ENCODE measurements at regions not wholly inside any gene's neighbourhood (a gene's known extent, or its start where the extent isn't known, plus 50 kb on each side); places are given as distances from the start of the nearest gene placed in this dataset.
"Not testable (repeated sequence)": the region's sequence is repeated elsewhere in the genome, so short reads cannot be mapped to it uniquely, and the experiment has no call there.

DNA sequence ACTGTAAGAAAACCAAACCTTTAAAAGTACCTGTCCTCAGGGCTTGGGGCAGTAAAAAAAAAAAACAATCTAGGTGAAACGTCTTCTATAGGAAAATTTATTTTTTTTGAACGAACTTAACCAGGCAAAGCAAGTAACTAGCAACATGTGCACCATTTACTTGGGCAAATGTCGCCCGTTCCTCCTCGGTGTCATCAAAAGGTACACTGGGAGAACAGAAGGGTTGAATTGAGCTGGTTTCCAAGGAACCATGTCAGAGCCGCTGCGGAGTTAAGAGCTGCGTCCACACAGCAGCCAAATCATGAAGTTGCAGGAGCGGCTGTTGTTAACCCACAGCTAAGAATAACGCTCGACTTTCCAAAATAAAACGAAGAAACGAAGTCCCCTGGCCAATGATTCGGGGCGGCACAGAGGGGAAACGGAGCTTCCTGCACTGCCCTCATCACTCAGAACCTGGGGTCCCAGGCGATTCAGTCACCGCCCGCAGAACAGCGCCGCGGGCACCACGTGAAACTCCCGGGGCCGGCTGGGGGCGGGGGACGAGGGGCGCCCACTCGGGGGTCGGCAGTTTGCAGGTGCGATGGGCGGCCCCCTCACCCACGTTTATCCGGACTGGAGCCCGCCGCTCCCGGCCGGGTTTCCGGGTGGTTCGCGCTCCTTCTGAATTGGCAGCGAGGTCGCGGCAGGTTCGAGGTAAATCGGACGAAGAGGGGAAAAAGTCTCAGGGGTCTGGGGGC, 53.6 kb upstream of the PLGLB1 start:
- not testable (repeated sequence) for DNase-seq

DNA sequence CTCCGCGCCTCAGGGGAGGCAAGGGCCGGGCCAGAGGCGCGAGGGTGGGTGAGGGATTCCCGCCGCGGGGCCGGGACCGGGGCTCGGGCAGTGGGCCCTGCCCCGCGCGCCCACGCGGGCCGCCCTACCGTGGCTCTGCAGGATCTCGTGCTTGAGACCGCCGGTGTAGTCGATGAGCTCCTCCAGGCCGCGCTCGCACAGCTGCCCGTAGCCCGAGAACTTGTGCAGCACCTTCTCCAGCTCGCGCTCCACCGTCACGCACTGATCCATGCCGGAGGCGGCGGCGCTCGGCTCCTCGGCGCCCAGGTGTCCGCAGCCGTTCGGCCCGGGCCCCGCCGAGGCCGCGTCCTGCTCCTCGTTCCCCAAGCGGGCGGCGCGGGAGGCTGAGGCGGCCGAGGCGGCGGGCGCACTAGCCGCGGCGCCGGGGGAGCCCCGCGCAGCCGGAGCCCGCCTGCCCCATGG, 54.2 kb upstream of the PLGLB1 start:
- DNase-seq = not testable (repeated sequence)

GRCh38 chr2:87076253-87077123, 54.8 kb upstream of the PLGLB1 start:
- not testable (repeated sequence) for DNase-seq

GRCh38 chr2:87077124-87077446, 55.4 kb upstream of the PLGLB1 start:
- not testable (repeated sequence) for DNase-seq

DNA sequence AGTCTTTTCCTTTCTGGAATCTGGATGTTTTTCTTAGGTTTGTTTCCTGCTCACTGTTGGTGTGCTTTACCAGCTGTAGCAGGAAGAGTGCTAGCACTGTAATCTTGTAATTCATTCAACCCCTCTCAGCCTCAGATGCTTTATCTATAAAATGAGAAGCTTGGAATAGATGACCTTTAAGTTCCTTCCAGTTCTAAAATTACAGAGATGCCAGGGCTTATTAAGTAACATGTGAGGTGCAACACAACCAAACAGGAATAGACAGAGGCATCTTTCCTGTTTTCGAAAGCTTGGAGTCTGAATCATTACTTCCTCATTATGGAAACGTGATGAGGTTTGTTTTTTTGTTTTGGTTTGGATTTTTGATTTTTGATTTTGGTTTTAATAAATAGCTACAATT, 60.1 kb upstream of the PLGLB1 start:
- DNase-seq = not testable (repeated sequence)

GRCh38 chr2:87088079-87088478, 66.4 kb upstream of the PLGLB1 start:
- DNase-seq = not testable (repeated sequence)

DNA sequence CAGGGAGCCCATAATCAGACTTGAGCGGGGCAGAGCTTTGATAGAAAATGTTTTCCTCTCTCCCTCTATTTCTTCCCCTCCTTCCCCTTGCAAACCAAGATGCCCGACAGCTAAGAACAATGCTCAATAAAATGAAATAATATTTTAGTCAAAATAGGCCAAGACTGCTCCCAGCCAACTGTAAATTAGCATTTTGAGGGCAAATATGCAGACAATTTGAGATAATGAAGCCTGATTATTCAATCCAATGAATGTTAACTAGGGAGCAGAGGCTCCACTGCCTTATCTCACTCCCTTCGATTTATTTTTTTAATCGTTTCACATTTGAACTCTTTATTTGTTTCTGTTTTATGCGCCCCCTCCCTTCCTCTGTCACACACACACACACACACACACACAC, 67.8 kb upstream of the PLGLB1 start:
- not testable (repeated sequence) for DNase-seq

GRCh38 chr2:87093252-87093651, 71.6 kb upstream of the PLGLB1 start:
- not testable (repeated sequence) for DNase-seq

- not testable (repeated sequence) for DNase-seq
Measured at GRCh38 chr2:87093937-87094529, 72.4 kb upstream of the PLGLB1 start.

DNA sequence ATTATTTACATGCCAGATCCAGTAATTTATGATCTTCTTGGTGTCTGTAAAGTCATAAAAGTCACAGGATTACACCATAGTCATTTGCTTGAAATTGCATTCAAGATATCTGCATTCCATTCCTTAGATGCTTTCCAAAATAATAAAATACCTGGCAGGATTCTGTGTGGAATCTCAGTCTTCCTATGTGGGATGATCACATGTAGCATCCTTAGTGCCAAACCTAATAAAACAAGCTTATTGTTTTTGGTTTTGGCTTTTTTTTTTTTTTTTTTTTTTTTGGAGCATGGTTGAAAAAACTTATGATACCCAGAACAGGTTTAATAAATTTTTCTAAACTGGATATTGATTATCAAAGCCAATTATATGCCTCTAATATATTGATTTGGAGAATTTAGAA, 74.2 kb upstream of the PLGLB1 start:
- not testable (repeated sequence) for DNase-seq

DNA sequence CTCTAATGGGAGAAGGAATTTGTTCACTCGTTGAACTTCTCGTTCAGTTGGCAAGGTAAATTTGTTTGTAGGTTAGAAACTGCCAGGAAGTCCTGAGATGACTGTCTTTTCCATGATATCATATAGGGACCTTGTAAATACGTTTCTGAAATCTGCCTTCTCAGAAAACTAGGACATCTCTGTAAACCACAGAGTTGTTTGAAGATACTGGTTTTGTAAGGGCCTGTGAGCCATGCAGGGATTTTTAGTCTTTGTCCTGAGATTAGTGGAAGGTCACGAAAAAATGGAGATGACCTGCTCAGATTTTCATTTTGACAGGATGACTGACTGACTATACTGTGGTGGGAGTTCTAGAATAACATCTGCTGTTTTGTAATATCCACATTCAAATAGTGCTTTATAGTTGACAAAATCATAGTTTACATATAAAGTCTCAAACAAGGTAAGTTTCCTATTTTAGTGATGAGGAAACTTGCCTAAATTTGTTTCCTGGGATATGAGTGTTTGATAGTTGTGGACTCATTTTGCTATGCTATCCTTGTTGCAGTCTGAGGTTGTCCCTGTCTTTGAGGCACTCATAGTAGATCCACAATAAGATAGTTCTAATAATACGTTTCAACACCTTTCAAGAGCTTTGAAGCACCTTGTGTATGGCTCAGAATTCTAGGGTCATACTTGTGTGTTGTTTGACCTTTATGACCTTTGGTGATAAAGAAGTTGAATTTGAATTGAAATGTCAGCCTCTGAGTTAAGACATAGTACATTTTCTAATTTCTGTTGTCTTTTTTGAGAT, 107.3 kb upstream of the PLGLB1 start:
- not testable (repeated sequence) for DNase-seq

- not testable (repeated sequence) for DNase-seq
Measured at GRCh38 chr2:87132577-87132976, 110.9 kb upstream of the PLGLB1 start.

GRCh38 chr2:87151835-87152493, 130.3 kb upstream of the PLGLB1 start:
- not testable (repeated sequence) for DNase-seq

GRCh38 chr2:87174454-87174853, 152.8 kb upstream of the PLGLB1 start:
- not testable (repeated sequence) for DNase-seq

DNA sequence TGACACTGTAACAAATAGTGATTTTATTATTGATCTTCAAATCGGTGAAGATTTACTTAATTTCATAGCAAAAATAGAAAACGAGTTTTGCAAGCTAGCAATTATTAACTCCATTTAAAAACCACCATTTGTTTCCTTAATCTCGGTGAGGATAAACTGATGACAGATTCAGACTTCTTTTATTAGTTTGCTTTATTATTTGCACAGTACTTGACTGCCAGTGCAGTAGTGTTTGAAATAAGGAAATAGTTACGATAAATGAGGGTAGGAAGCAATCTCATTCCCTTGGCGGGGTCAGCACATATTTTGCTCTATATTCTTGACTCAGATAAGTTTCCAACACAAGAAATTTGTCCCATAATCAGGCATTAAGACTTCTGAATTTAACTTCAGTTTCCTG, 161.7 kb upstream of the PLGLB1 start:
- not testable (repeated sequence) for DNase-seq

GRCh38 chr2:87184260-87184659, 162.6 kb upstream of the PLGLB1 start:
- DNase-seq = not testable (repeated sequence)

DNA sequence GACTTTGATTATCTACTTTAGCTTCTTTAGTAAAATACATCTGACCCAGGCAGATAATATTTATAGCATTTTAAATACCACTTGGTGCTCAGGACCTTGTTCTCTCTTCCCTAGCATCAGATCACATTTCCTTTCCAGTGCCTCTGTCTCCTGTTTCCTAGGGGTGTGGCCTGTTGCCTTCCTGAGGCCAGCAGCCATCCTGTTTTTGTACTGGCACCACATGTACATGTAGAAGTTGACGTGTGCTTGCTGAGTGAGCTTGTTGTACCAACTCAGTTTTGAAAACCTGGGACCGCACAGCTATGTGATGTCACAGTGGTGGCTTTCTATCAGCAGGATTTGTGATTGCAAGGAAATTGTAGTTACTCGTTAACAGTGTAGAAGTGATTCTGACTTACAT, 167.6 kb upstream of the PLGLB1 start:
- DNase-seq = not testable (repeated sequence)

DNA sequence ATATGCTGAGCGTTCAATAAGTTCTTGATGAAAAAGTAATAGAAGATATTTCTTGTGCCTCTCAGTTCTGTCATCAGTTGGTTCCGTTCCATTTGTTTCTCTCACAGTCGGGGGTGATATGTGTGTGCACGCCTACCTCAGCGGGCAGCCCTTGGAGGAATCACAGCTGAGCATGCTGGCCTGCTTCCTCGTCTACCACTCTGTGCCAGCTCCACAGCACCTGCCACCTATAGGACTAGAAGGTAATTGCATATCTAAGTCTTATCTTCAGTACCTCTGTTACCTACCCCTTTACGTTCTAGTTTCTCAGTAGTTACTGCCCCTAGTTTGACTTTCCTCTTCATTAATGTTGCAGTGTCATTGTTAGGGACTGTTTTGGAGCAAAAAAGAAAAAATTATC, 171.7 kb upstream of the PLGLB1 start:
- peak; percentile 31 for DNase-seq

DNA sequence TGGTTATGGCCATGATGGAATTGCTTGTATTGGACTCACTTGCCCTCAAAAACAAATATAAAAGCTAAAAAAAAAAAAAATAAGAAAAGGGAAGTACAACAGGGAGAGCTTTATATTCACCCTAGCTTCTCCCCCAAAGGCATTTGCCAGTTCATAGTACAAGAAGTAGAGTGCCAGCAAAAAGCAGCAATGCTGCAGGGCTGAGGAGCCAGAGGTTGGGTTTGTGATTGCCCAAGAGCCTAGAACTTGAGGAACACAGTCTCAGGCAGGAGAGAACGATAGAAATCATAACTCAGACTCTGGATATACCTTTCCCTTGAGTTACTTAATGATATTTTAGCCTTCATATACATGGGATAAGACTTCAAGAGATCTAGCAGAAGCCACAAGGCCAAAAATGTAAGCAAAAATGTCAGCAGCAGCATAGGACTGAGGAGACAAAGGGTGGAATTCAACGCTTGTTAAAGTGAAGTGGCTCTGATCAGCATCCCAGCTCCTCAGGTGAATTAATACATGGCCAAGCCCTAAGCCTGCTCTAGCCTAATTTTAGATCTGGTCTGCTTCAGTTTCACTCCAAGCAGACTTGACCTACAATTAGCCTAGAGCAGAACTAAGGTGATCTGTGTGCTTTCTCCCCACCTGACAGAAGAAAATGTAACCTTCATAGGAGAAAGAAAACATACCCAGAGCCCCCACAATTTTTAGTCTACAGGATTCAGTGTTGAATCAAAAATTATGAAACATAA, 172.8 kb upstream of the PLGLB1 start:
- not testable (repeated sequence) for DNase-seq

DNA sequence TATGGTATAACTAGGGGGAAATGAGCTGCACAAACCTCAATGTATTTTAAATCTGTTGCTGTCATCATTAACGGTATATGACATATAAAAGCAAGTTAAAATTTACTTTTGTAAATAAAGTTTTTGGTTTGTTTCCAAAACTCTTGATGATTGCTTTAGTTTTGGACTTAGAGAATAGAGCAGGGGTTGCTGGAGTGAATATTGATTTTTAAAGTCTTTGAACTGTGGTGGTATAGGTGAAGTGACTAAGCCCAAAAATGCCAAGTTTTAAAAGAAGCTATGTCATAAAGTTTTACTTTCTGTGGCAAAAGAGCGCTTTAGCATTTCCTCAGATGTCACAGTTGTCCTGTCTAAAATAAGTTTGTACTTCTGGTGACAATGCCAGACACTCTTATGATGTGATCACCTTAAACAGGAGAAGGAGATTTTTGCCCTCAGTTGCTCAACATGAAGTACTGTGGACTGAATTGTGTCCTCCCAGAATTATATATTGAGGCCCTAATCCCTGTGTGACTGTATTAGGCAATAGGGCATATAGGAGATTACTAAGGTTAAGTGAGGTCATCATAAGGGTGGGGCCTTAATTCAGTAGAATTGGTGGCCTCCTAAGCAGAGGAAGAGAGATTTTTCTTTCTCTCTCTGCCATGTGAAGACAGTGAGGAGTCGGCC, 175.2 kb upstream of the PLGLB1 start:
- DNase-seq = not testable (repeated sequence)

DNA sequence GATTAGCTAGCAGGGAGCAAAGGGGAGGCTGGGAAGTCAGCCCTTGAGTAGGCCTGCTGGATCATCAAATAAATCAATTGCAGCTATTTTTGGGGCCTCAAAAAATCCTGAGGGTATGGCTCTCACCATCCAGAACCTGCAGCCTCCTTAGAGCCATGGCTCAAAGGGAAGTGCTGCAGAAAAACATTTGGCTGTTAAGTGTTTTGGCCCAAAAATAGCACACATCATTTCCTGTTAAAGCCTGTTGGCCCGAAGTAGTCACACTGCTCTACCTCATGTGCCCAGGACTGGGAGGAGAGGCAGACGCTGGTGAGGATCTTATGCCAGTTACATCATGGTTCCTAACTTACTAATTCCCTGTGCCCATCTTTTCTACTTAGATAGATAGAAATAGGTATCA, 176.8 kb upstream of the PLGLB1 start:
- not testable (repeated sequence) for DNase-seq
